Natural killer cell (primary cell): ENCODE measurements at regions not wholly inside any gene's neighbourhood (a gene's known extent, or its start where the extent isn't known, plus 50 kb on each side); places are given as distances from the start of the nearest gene placed in this dataset.
A peak's percentile ranks its signal among the peaks of the same experiment; 100 is the strongest.

Experiments used
- ATAC-seq, 3 donors: fragments of 150-1000 bp in 2 of 3; fragments of 200-7000 bp in 1 of 3; cut with Tn5 transposase; 1 replicate in 1 of 3; 2 replicates in 2 of 3; pipeline ENCODE4 v1.10.0; 2021; ENCODE audit warnings: mild to moderate bottlenecking in 2 of 3, moderate library complexity in 2 of 3
- DNase-seq, 2 donors: peaks; one replicate each; pipeline versions ENCODE4 v3.0.0 to v3.0.0-alpha.2; 2013 to 2021; ENCODE audit warnings: mixed read lengths in 1 of 2
- H3K27ac ChIP-seq: one replicate; pipeline ENCODE4 v1.5.1; 2013; ENCODE audit warnings: mild to moderate bottlenecking, low read length
- H3K27me3 ChIP-seq: one replicate; pipeline ENCODE4 v1.6.1; 2013; ENCODE audit warnings: low read length; ENCODE audit not compliant: control insufficient read depth, insufficient read depth
- H3K36me3 ChIP-seq: one replicate; pipeline ENCODE4 v1.6.1; 2013; ENCODE audit warnings: low read length; ENCODE audit not compliant: control insufficient read depth, insufficient read depth
- H3K4me1 ChIP-seq: one replicate; pipeline ENCODE4 v1.6.1; 2013; ENCODE audit warnings: low read length; ENCODE audit not compliant: control insufficient read depth, insufficient read depth
- H3K4me3 ChIP-seq: one replicate; pipeline ENCODE4 v1.5.1; 2013; ENCODE audit warnings: low read length
- H3K9me3 ChIP-seq: one replicate; pipeline ENCODE4 v1.6.1; 2013; ENCODE audit warnings: low read length; ENCODE audit not compliant: control insufficient read depth, insufficient read depth
- H3K27ac Mint-ChIP-seq, 2 donors: one replicate each; pipeline ENCODE4 v1.8.0; 2022; ENCODE audit warnings: mild to moderate bottlenecking in 2 of 2, mixed read lengths in 2 of 2, moderate library complexity in 1 of 2
- H3K27me3 Mint-ChIP-seq, 2 donors: one replicate each; pipeline ENCODE4 v1.8.0; 2022; ENCODE audit warnings: low read depth in 2 of 2, mixed read lengths in 2 of 2
- H3K36me3 Mint-ChIP-seq: one replicate; pipeline ENCODE4 v1.8.0; 2022; ENCODE audit warnings: mixed read lengths
- H3K4me1 Mint-ChIP-seq, 2 donors: one replicate each; pipeline ENCODE4 v1.8.0; 2022; ENCODE audit warnings: mixed read lengths in 2 of 2
- H3K4me3 Mint-ChIP-seq: one replicate; pipeline ENCODE4 v1.8.0; 2022; ENCODE audit warnings: mild to moderate bottlenecking, moderate library complexity, mixed read lengths
- H3K9me3 Mint-ChIP-seq, 2 donors: one replicate each; pipeline ENCODE4 v1.8.0; 2022; ENCODE audit warnings: mixed read lengths in 2 of 2
- WGBS: methylation state at CpG from one replicate; pipeline ENCODE4 v1.1.7; 2013; ENCODE audit warnings: missing lambda C conversion rate; ENCODE audit not compliant: insufficient coverage; 5-methylcytosine and 5-hydroxymethylcytosine counted together
- intact Hi-C: fragments of 100-400 bp; cut with micrococcal nuclease; formaldehyde crosslinking; loops from one replicate; pipeline ENCODE4 v1.14.2; 2022
- TF ChIP-seq, protein P1 (sequence below): fragments of 200-600 bp; IDR thresholded peaks from one replicate; pipeline ENCODE4 v1.8.0; 2022; ENCODE audit warnings: antibody characterized with exemption

DNA sequence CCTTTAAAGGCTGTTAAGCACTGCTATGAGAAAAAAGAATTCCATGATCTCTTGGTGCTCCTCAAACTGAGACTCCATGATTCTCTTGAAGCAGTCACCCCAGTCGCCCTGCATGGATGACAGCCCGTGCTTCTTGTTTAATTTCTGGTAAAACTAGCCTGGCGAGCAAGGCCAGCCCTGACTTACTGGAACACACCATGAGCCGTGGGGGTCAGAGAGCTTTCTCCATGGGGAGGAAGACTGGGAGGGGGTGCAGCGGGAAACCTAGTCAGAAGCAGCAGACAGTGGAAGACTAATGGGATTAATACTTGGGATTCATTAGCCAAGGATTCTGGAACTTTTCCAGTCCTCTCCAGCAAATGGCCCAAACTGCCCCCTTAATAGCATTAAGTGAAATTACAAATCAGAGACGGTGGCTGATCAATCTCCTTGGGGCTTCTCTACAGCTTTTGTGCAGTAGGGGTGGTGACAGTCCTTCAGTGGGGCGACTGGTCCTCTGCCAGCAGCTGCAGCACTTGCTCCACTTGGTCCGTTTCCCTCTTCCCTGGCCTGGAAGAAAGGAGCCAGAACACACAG lies 57.2 kb upstream of the LRRN2 start:
- TF ChIP-seq, protein P1, sequence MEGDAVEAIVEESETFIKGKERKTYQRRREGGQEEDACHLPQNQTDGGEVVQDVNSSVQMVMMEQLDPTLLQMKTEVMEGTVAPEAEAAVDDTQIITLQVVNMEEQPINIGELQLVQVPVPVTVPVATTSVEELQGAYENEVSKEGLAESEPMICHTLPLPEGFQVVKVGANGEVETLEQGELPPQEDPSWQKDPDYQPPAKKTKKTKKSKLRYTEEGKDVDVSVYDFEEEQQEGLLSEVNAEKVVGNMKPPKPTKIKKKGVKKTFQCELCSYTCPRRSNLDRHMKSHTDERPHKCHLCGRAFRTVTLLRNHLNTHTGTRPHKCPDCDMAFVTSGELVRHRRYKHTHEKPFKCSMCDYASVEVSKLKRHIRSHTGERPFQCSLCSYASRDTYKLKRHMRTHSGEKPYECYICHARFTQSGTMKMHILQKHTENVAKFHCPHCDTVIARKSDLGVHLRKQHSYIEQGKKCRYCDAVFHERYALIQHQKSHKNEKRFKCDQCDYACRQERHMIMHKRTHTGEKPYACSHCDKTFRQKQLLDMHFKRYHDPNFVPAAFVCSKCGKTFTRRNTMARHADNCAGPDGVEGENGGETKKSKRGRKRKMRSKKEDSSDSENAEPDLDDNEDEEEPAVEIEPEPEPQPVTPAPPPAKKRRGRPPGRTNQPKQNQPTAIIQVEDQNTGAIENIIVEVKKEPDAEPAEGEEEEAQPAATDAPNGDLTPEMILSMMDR, result no peak
- H3K27me3 Mint-ChIP-seq, result peaks cover 27 to 30% of the 10 kb centered on the region in 2 donors
- Histone ChIP-seq H3K9me3 (no peaks in the 10 kb centered on the region), H3K36me3 (no peaks in the 10 kb centered on the region), H3K27ac (no peak overlapping the region), H3K4me3 (no peak overlapping the region), H3K4me1 (no peaks in the 10 kb centered on the region), H3K27me3 (no peaks in the 10 kb centered on the region)
- no peak for ATAC-seq
- no peak overlapping the region for H3K27ac Mint-ChIP-seq
- DNase-seq, result no peak
- H3K9me3 Mint-ChIP-seq, result peaks cover 0 to 3% of the 10 kb centered on the region in 2 donors
- no peaks in the 10 kb centered on the region for H3K36me3 Mint-ChIP-seq
- intact Hi-C loops, result no loop called here
- H3K4me1 Mint-ChIP-seq, result no peaks in the 10 kb centered on the region
- 84% methylated on average over 8 of the region's 8 CpGs for WGBS
- no peak overlapping the region for H3K4me3 Mint-ChIP-seq

DNA sequence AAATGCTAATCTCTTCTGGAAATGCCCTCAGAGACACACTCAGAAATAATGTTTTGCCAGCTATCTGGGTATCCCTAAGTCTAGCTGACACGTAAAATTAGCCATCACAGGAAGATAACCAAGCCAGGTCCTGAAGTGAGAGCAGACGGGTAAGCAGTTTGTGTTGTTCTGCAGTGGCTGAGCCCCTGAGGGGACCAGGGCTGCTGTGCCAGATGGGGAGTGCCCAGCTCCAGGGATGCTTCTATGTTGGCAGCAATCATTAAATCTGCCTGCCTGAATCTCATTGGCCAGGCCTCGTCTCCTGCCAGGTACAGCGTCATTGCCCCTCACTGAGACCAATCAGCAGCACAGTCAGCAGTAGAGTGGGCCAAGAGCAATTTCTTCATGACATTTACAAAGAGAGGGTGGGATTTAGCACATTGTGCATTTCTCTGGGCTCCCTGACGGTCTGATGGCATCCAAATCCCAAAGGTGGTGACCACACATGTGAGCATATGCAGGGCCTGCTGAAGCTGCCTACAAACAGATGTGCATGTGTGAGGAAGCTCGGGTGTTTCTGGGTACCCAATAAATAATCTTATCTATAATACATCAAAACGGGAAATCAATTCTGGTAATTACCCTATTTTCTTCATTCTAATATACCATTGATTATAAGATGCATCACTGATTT lies 58.7 kb upstream of the LRRN2 start:
- no peak overlapping the region for H3K27ac ChIP-seq
- Mint-ChIP-seq H3K4me3 (no peak overlapping the region), H3K27ac (no peak overlapping the region), H3K4me1 (no peaks in the 10 kb centered on the region), H3K9me3 (no peaks in the 10 kb centered on the region), H3K27me3 (peaks cover 22 to 24% of the 10 kb centered on the region in 2 donors), H3K36me3 (no peaks in the 10 kb centered on the region)
- intact Hi-C loops, result no loop called here
- TF ChIP-seq, protein P1, result no peak
- no peak overlapping the region for H3K4me3 ChIP-seq
- no peak for ATAC-seq
- no peak for DNase-seq
- H3K36me3 ChIP-seq, result no peaks in the 10 kb centered on the region
- no peaks in the 10 kb centered on the region for H3K4me1 ChIP-seq
- H3K27me3 ChIP-seq, result no peaks in the 10 kb centered on the region
- 82% methylated on average over 7 of the region's 7 CpGs for WGBS
- H3K9me3 ChIP-seq, result no peaks in the 10 kb centered on the region

DNA sequence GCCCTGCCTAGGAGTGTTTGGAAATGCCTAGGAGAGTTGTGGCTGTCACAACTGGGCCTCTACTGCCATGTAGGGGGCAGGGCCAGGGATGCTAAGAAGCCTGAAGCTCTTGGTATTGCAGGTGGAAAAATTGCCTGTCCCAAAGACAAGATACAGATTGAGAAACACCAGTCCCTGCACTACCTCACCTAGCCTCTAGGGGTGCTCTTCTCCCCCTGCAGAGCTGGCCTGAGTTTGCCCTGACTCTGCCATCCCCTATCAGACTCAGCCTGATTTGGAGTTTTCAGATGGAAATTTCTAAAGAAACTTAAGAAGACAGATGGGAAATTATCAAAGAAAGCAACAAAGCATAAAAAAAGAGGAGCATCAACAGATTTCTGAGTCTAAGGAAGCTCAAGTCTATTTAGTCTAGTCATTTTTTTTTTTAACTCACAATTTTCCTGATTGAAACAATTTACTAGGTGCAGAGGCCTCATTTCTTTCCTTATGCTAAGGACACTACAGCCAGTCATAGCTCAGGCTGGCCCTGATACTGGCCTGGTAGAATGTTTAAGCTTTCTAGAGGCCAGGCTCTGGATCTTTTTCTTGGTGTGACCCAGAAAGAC lies 61.4 kb upstream of the LRRN2 start:
- Mint-ChIP-seq H3K4me3 (no peak overlapping the region), H3K27ac (no peak overlapping the region), H3K27me3 (peaks cover 19 to 24% of the 10 kb centered on the region in 2 donors), H3K9me3 (no peaks in the 10 kb centered on the region), H3K36me3 (no peaks in the 10 kb centered on the region), H3K4me1 (no peaks in the 10 kb centered on the region)
- Histone ChIP-seq H3K4me3 (no peak overlapping the region), H3K36me3 (no peaks in the 10 kb centered on the region), H3K4me1 (no peaks in the 10 kb centered on the region), H3K27ac (no peak overlapping the region), H3K9me3 (no peaks in the 10 kb centered on the region), H3K27me3 (no peaks in the 10 kb centered on the region)
- peak; percentile 37 to 77 for DNase-seq
- ATAC-seq, result peak; percentile 72 to 88 (median 81)
- TF ChIP-seq, protein P1, result peak; percentile 91
- intact Hi-C loops, result no loop called here
